ENCODE measurements at regions not wholly inside any gene's neighbourhood (a gene's known extent, or its start where the extent isn't known, plus 50 kb on each side); places are given as distances from the start of the nearest gene placed in this dataset.

DNA sequence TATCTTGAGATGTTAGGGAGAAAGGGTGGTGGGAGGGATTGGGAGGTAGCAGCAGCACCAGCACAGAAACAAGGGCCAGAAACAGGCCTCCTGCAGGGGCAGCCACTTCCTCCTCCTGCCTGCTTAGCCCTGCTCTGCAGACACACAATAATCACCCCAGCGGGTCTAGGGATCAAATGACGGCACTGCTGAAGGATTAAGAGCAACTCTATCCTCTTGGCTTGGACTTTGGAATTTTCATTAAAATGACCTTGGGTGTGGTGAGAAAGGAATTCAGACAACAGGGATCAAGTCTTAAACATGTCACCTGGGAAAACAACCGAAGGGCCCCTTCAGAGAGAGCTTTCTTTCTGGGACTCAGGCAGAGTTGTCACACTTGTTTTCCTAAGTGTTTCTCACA lies 353.4 kb downstream of the SPRY1 start:
- H3K36me3 ChIP-seq, result no peaks in the 10 kb centered on the region
- H3K27ac ChIP-seq, result peak overlapping the region in 1 of 4 donors; percentile 12
- TF ChIP-seq, protein P1, sequence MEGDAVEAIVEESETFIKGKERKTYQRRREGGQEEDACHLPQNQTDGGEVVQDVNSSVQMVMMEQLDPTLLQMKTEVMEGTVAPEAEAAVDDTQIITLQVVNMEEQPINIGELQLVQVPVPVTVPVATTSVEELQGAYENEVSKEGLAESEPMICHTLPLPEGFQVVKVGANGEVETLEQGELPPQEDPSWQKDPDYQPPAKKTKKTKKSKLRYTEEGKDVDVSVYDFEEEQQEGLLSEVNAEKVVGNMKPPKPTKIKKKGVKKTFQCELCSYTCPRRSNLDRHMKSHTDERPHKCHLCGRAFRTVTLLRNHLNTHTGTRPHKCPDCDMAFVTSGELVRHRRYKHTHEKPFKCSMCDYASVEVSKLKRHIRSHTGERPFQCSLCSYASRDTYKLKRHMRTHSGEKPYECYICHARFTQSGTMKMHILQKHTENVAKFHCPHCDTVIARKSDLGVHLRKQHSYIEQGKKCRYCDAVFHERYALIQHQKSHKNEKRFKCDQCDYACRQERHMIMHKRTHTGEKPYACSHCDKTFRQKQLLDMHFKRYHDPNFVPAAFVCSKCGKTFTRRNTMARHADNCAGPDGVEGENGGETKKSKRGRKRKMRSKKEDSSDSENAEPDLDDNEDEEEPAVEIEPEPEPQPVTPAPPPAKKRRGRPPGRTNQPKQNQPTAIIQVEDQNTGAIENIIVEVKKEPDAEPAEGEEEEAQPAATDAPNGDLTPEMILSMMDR (IDR thresholded peaks at IDR 0.05), result peak in 1 of 6 experiments; percentile 11
- TF ChIP-seq POLR2A (IDR thresholded peaks at IDR 0.05), result no peak
- no peaks in the 10 kb centered on the region for H3K27me3 ChIP-seq
- DNase-seq, result peak in 2 of 3 donors; percentile 43 to 51
- no peaks in the 10 kb centered on the region for H3K4me1 ChIP-seq
- H3K9me3 ChIP-seq, result no peaks in the 10 kb centered on the region
- H3K4me3 ChIP-seq, result no peak overlapping the region

DNA sequence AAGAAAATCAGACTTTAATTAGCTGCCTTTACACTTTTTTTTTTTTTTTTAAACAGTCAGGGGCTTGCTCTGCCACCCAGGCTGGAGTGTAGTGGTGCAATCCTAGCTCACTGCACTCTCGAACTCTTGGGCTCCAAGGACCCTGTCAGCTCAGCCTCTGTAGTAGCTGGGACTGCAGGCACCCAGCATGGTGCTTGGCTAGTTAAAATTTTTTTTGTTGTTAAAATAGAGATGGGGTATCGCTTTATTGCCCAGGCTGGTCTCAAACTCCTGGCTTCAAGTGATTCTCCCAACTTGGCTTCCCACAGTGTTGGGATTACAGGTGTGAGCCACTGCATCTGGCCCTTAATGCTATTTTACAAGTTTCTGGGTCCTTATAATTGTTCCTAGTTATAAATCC lies 359.1 kb downstream of the SPRY1 start:
- H3K36me3 ChIP-seq, result no peaks in the 10 kb centered on the region
- H3K9me3 ChIP-seq, result no peaks in the 10 kb centered on the region
- H3K27me3 ChIP-seq, result no peaks in the 10 kb centered on the region
- no peak overlapping the region for H3K4me3 ChIP-seq
- H3K4me1 ChIP-seq, result no peaks in the 10 kb centered on the region
- TF ChIP-seq, protein P1 (IDR thresholded peaks at IDR 0.05), result no peak
- TF ChIP-seq POLR2A (IDR thresholded peaks at IDR 0.05), result no peak
- DNase-seq, result no peak
- no peak overlapping the region for H3K27ac ChIP-seq

DNA sequence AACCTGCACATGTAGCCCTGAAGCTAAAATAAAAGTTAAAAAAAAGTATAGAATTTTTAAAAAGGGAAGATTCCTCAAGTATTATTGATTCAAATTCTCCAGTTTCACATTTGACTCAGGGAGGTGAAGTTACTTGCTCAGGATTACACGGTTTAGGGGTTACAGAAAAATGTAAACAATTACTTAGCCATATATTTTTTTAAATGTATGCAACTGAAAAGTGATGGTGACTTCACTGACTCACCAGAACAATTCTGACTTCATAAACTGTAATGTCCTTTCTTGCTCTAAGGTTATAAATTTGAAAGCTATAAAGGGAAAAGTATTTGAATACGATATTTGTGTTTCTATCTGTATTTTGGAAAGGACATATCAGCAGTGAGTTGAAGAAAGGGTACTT lies 371.2 kb downstream of the SPRY1 start:
- Histone ChIP-seq H3K36me3 (no peaks in the 10 kb centered on the region), H3K9me3 (no peaks in the 10 kb centered on the region), H3K4me3 (no peak overlapping the region), H3K27me3 (no peaks in the 10 kb centered on the region), H3K4me1 (no peaks in the 10 kb centered on the region), H3K27ac (no peak overlapping the region)
- TF ChIP-seq, protein P1 (IDR thresholded peaks at IDR 0.05), result no peak
- no peak for TF ChIP-seq POLR2A (IDR thresholded peaks at IDR 0.05)
- no peak for DNase-seq

DNA sequence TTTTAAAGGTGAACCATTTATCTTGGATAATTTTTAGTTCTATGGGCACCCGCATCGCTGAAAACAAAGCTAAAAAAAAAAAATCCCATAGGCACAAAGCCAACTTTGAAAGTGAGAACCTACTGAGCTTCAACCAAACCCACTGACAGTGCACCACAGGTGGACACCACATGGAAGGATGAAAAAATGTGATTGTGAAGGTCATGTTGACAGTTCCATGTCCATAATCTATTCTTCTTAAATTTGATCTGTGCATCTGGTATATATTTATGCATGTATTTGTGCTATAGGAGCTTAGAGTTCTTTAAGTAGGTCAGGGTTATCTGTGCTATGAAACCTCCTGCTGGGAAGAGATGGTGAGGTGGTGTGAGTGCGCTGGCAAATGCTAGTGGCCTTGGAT lies 374.3 kb downstream of the SPRY1 start:
- Histone ChIP-seq H3K27me3 (no peaks in the 10 kb centered on the region), H3K27ac (no peak overlapping the region), H3K36me3 (no peaks in the 10 kb centered on the region), H3K4me3 (no peak overlapping the region), H3K9me3 (no peaks in the 10 kb centered on the region), H3K4me1 (no peaks in the 10 kb centered on the region)
- no peak for DNase-seq
- TF ChIP-seq, protein P1 (IDR thresholded peaks at IDR 0.05), result no peak
- TF ChIP-seq POLR2A (IDR thresholded peaks at IDR 0.05), result no peak

DNA sequence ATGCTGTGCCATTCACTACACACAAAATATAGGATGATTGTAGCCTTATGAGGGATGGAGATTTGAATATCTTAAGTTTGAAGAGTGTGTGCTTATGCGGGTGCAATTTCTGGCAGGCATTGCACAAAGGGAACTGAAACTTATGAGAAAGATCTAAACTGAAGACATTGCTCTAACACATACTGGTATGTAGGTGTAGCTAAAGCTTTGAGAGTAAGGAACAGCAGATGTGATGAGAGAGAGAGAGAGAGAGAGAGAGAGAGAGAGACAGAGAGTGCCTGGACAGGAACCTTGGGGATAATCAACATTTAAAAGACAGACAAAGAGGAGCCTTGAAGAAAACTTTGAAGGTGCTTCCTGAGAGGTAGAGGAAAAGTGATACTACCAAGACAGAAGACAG lies 379.7 kb downstream of the SPRY1 start:
- H3K4me3 ChIP-seq, result no peak overlapping the region
- no peaks in the 10 kb centered on the region for H3K4me1 ChIP-seq
- TF ChIP-seq, protein P1 (IDR thresholded peaks at IDR 0.05), result no peak
- TF ChIP-seq POLR2A (IDR thresholded peaks at IDR 0.05), result no peak
- no peak for DNase-seq
- no peaks in the 10 kb centered on the region for H3K36me3 ChIP-seq
- no peaks in the 10 kb centered on the region for H3K9me3 ChIP-seq
- H3K27ac ChIP-seq, result no peak overlapping the region
- H3K27me3 ChIP-seq, result no peaks in the 10 kb centered on the region

DNA sequence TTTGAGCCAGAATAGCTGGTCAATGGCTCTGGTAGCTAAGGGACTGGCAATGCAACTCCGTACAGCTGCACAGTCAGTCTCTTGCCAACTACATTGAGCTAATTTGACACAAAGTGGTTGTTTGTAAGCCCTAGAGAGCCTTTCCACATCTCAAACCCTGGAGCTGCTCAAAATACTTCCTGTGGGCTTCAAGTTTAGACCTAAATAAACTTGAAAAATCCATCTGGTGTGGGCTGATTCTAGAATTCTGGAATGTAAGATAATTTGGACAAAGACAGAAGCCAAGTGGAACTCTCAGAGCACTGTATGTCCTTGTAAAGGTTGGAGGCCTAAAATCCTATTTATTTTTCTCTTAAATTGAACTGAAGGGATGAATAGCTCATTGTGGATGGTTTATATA lies 380.8 kb downstream of the SPRY1 start:
- H3K27ac ChIP-seq, result peak overlapping the region in 2 of 4 donors; percentile 4 to 36
- no peak for DNase-seq

More for the DNA sequence above, 380.8 kb downstream of the SPRY1 start:
- Histone ChIP-seq H3K36me3 (no peaks in the 10 kb centered on the region), H3K9me3 (no peaks in the 10 kb centered on the region), H3K4me3 (no peak overlapping the region), H3K4me1 (no peaks in the 10 kb centered on the region), H3K27me3 (no peaks in the 10 kb centered on the region)
- no peak for TF ChIP-seq POLR2A (IDR thresholded peaks at IDR 0.05)
- TF ChIP-seq, protein P1 (IDR thresholded peaks at IDR 0.05), result no peak
